ENCODE measurements at regions not wholly inside any gene's neighbourhood (a gene's known extent, or its start where the extent isn't known, plus 50 kb on each side); places are given as distances from the start of the nearest gene placed in this dataset.
"Not testable (repeated sequence)": the region's sequence is repeated elsewhere in the genome, so short reads cannot be mapped to it uniquely, and the experiment has no call there.

DNA sequence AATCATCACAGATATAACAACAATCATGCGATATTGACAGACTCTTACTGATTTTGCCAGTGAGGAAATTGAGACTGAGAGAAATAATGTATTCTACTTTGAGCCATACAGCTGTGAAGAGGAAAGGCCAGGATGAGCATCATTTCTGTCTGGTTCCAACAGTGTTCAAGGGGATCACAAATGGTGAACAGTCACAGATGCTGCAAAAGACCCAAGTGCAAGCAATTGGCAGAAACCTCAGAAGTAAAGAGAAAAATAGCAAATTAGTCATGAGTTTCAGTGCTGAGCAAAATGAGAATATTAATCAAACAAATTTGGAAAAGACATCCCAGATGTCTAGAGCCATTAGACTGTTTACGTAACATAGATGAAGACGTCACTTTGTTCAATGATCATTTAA, 114.1 kb downstream of the RAB38 start:
- H3K9me3 Mint-ChIP-seq = no peaks in the 10 kb centered on the region
- peaks cover 7% of the 10 kb centered on the region for H3K27me3 Mint-ChIP-seq
- CTCF ChIA-PET = no interaction called here
- no peaks in the 10 kb centered on the region for H3K4me1 Mint-ChIP-seq
- H3K36me3 Mint-ChIP-seq (ENCODE audit: low read depth) = no peaks in the 10 kb centered on the region
- no peak overlapping the region for H3K27ac Mint-ChIP-seq
- DNase-seq = no peak
- H3K4me3 Mint-ChIP-seq = no peak overlapping the region
- POLR2A ChIA-PET = no interaction called here

DNA sequence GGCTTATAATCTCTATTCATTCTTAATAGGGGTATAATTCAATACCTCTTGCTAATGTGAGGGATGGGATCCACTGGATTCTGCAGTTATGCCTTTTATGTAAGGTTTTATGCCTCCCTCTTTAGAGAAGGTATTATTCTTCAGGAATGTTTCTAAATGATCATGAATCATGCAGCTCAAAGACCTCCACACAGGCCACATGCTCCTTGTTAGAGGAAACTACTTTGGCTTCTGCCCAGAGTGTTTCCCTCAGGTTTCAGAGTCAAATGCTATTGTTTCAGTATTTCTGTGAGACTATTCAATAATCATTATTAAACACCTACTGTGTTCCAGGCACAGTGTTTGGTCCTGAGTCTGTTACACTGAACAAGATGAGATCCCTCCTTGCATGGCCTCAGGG, 115.9 kb downstream of the RAB38 start:
- no peak for DNase-seq
- no peaks in the 10 kb centered on the region for H3K9me3 Mint-ChIP-seq
- no peak overlapping the region for H3K4me3 Mint-ChIP-seq
- POLR2A ChIA-PET = no interaction called here
- CTCF ChIA-PET = no interaction called here
- H3K36me3 Mint-ChIP-seq (ENCODE audit: low read depth) = no peaks in the 10 kb centered on the region
- no peaks in the 10 kb centered on the region for H3K4me1 Mint-ChIP-seq
- H3K27ac Mint-ChIP-seq = no peak overlapping the region
- peaks cover 7% of the 10 kb centered on the region for H3K27me3 Mint-ChIP-seq

DNA sequence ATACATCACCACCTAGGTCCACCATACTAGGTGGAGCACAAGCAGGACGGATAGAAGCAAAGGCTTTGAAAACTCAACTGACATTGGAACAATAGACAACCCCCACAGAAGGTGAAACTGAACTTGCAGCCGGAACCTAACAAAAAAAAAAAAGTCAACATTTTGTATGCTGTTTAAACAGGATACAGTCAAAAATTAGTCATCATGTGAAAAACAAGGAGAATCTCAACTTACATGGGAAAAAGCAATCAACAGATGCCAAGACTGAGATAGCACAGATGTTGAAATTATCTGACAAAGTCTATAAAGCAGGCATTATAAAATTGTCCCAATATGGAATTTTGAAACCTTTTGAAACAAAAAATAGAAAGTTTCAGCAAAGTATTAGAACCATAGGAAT, 123.8 kb downstream of the RAB38 start:
- H3K4me1 Mint-ChIP-seq = peaks cover 5% of the 10 kb centered on the region
- no peak overlapping the region for H3K4me3 Mint-ChIP-seq
- DNase-seq = no peak
- ChIA-PET POLR2A (no interaction called here), CTCF (no interaction called here)
- H3K27ac Mint-ChIP-seq = no peak overlapping the region
- peaks cover 2% of the 10 kb centered on the region for H3K27me3 Mint-ChIP-seq
- no peaks in the 10 kb centered on the region for H3K36me3 Mint-ChIP-seq (ENCODE audit: low read depth)
- no peaks in the 10 kb centered on the region for H3K9me3 Mint-ChIP-seq

DNA sequence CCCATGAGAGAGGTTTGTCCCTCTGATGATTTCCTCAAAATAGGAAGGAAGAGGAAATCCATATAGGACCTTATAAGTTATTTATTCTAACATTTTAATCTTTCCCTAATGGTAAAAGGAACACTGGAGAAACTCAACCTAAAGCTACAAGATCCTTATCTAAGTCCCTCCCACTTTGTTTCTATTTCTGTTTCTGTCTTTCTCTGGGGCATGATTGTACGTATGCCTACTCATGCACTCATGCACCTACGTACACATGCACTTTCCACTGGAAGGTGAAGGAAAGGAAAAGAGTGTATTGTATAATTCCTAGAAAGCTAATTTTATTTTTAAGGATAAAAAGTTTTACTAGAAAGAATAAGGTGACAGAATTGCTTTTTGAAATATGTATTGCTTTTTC, 125.0 kb downstream of the RAB38 start:
- ChIA-PET POLR2A (no interaction called here), CTCF (interaction anchor here (1.1 kb wide), 1 partner anchor 81 kb away, joined by 3 read pairs; no protein-coding TSS in a partner anchor)
- no peaks in the 10 kb centered on the region for H3K9me3 Mint-ChIP-seq
- H3K36me3 Mint-ChIP-seq (ENCODE audit: low read depth) = no peaks in the 10 kb centered on the region
- H3K4me1 Mint-ChIP-seq = peaks cover 5% of the 10 kb centered on the region
- peaks cover under 1% of the 10 kb centered on the region for H3K27me3 Mint-ChIP-seq
- no peak overlapping the region for H3K27ac Mint-ChIP-seq
- H3K4me3 Mint-ChIP-seq = no peak overlapping the region
- DNase-seq = no peak

DNA sequence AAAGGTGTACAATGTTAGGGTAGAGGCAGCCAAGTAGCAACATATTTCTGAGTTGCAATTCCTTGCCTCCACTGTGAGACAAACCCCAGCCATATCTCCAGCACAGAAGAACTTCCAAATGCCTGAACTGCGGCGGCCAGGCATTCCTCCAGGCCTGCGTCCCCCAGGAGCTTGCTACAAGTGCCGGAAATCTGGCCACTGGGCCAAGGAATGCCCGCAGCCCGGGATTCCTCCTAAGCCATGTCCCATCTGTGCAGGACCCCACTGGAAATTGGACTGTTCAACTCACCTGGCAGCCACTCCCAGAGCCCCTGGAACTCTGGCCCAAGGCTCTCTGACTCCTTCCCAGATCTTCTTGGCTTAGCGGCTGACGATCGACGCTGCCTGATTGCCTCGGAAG, 130.0 kb downstream of the RAB38 start:
- H3K27ac Mint-ChIP-seq; H3K9me3 Mint-ChIP-seq; H3K36me3 Mint-ChIP-seq (ENCODE audit: low read depth); POLR2A ChIA-PET; DNase-seq; CTCF ChIA-PET; H3K27me3 Mint-ChIP-seq; H3K4me1 Mint-ChIP-seq; H3K4me3 Mint-ChIP-seq: not testable (repeated sequence)

DNA sequence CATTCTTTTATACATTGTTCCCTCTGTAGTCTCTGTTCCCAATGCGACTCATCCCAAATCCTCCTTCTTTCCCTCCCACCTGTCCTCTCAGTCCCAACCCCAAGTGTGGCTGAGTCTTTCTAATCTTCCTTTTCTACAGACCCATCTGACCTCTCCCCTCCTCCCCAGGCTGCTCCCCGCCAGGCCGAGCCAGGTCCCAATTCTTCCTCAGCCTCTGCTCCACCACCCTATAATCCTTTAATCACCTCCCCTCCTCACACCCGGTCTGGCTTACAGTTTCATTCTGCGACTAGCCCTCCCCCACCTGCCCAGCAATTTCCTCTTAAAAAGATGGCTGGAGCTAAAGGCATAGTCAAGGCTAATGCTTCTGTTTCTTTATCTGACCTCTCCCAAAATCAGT, 130.6 kb downstream of the RAB38 start:
- H3K4me1 Mint-ChIP-seq; CTCF ChIA-PET; H3K4me3 Mint-ChIP-seq; H3K36me3 Mint-ChIP-seq (ENCODE audit: low read depth); POLR2A ChIA-PET; DNase-seq; H3K27me3 Mint-ChIP-seq; H3K9me3 Mint-ChIP-seq; H3K27ac Mint-ChIP-seq: not testable (repeated sequence)

DNA sequence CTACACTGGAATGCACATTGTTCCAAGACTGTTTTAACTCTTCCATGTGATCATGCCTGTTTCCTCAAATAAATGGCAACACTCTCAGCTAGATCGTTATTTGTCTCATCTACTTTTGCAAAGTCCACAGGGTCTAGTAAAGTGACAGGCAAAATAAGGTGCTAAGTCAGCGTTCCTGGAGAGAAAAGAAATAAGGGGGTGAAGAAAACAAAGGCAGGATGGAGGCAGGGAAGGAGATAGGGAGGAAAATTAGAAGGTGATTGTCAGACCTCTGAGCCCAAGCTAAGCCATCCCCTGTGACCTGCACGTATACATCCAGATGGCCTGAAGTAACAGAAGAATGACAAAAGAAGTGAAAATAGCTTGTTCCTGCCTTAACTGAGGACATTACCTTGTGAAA, 132.1 kb downstream of the RAB38 start:
- DNase-seq = no peak
- CTCF ChIA-PET = no interaction called here
- H3K4me1 Mint-ChIP-seq = no peaks in the 10 kb centered on the region
- peaks cover 7% of the 10 kb centered on the region for H3K27me3 Mint-ChIP-seq
- no peaks in the 10 kb centered on the region for H3K36me3 Mint-ChIP-seq (ENCODE audit: low read depth)
- no peaks in the 10 kb centered on the region for H3K9me3 Mint-ChIP-seq
- POLR2A ChIA-PET = no interaction called here
- H3K4me3 Mint-ChIP-seq = no peak overlapping the region
- H3K27ac Mint-ChIP-seq = no peak overlapping the region

DNA sequence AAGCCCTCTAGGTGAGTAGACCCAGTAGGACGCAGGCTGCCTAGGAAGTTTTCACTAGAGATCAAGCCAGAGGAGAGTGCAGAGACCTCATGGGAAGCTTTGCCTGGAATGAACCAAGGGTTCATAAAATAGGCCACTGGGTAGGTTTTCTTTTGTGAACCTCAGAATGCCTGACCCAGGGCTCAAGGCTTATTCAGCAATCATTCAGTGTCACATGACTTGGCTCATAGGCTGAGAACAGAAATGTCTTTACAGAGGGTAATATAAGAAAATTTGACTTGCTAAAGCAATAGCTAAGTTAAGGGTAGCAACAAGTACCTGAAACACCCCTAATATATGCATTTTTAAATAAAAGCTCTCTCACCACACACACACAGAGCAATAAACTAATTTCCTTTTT, 132.6 kb downstream of the RAB38 start:
- Mint-ChIP-seq H3K27ac (no peak overlapping the region), H3K4me3 (no peak overlapping the region), H3K9me3 (no peaks in the 10 kb centered on the region), H3K36me3 (ENCODE audit: low read depth) (no peaks in the 10 kb centered on the region), H3K4me1 (no peaks in the 10 kb centered on the region), H3K27me3 (peaks cover 7% of the 10 kb centered on the region)
- ChIA-PET CTCF (no interaction called here), POLR2A (no interaction called here)
- DNase-seq = no peak

DNA sequence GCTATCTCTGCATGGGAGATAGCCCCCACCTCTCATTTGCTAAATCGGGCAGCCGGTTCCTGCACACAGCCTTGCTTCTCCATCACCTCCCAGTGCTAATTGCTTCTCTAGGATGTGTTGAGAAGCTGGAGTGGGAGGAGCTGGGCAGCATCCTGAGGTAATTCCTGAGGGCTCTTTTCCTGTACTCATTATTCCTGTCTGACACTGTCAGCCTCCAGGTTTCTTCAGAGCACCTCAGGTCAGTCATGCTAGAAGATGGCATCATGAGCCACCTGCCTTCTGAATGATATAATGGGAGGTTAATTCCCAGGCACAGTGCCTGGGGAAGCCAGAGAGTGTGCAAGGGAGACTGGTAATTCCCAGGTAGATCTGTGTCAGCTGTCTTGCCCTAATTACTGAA, 133.0 kb downstream of the RAB38 start:
- no peaks in the 10 kb centered on the region for H3K36me3 Mint-ChIP-seq (ENCODE audit: low read depth)
- no peak for DNase-seq
- H3K4me1 Mint-ChIP-seq = no peaks in the 10 kb centered on the region
- no peak overlapping the region for H3K27ac Mint-ChIP-seq
- no peak overlapping the region for H3K4me3 Mint-ChIP-seq
- H3K9me3 Mint-ChIP-seq = no peaks in the 10 kb centered on the region
- CTCF ChIA-PET = no interaction called here
- peaks cover 7% of the 10 kb centered on the region for H3K27me3 Mint-ChIP-seq
- POLR2A ChIA-PET = no interaction called here

DNA sequence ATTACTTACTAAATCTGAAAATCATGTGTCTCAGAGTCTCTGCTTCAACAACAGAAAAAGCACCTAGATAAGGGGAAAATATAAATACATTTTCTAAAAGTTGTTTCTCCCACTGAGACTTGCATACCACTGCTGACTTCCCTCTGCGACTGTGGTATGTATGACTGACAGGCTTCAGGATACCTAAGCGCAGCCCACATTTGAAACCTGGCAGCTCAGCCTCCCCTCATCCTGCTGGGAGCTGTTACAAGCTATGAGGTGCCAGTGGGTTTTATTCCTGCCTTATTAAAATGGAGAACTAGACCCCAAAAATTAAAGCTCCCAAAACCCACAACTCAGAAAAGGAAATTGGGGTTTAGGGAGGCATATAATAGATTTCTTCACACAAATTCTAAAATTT, 133.6 kb downstream of the RAB38 start:
- ChIA-PET POLR2A (no interaction called here), CTCF (no interaction called here)
- no peaks in the 10 kb centered on the region for H3K36me3 Mint-ChIP-seq (ENCODE audit: low read depth)
- H3K4me1 Mint-ChIP-seq = no peaks in the 10 kb centered on the region
- peaks cover 7% of the 10 kb centered on the region for H3K27me3 Mint-ChIP-seq
- no peak overlapping the region for H3K27ac Mint-ChIP-seq
- H3K4me3 Mint-ChIP-seq = no peak overlapping the region
- no peak for DNase-seq
- no peaks in the 10 kb centered on the region for H3K9me3 Mint-ChIP-seq

DNA sequence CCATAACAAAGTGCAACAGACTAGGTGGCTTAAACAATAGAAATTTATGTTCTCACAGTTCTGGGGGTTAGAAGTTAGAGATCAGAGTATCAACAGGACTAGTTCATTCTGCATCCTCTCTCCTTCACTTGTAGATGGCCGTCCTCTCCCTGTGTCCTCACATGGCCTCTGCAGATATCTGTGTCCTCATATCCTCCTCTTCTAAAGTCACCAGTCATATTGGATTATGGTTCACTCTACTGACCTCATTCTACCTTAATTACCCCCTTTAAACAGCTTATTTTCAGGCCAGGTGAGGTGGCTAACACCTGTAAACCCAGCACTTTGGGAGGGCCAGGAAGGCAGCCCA, 135.1 kb downstream of the RAB38 start:
- ChIA-PET CTCF (no interaction called here), POLR2A (no interaction called here)
- DNase-seq = no peak
- Mint-ChIP-seq H3K9me3 (no peaks in the 10 kb centered on the region), H3K27me3 (peaks cover 11% of the 10 kb centered on the region), H3K4me1 (no peaks in the 10 kb centered on the region), H3K4me3 (no peak overlapping the region), H3K27ac (no peak overlapping the region), H3K36me3 (ENCODE audit: low read depth) (no peaks in the 10 kb centered on the region)

DNA sequence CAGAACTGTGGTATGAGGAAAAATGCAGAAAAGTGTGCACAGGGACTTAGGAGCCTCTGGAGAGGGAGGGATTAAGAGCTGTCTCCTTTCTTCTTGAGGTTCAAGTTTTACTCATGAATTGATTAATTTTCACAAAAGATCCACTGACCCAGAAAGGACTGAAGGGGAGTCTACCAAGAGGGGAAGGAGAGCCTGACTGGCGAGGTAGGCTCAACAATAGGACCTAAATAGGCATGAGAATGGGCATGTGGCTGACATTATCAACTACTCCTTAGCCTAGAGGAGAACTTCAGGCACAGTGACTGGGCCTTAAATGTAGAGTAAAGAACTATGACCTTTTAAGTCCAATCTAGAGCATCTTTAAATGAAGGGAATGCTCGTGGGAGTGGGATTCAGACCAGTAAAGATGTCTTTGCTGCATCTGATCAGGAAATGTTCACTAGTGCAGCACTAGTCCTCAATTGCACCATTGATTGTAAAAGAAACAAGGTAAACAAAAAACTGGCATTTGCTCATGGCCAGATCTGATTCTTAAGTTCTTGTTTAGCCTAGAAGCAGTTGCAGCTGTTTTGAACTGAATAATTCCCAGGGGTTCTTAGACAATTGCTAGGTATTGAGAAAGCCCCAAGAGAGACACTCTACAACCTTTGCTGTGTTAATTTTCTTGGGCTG, 135.6 kb downstream of the RAB38 start:
- no peaks in the 10 kb centered on the region for H3K9me3 Mint-ChIP-seq
- no peak overlapping the region for H3K4me3 Mint-ChIP-seq
- no peak overlapping the region for H3K27ac Mint-ChIP-seq

DNA sequence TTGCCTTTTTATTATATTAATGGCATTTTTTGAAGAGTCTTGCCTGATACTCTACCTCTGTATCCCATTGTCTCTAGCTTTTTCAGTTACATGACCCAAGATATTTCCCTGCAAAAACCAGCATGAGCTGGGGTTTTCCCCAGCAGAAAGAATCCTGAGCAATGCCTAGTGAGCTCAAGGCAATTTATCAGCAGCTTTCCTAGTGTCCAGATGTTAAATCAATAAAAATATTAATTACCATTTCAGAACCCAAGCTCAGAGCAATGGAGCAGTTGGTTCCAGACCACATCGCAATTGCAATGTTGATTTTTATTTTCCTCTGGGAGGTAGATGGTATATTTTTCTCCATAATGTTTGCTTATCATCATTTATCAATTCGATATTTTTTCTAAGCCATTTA, 137.2 kb downstream of the RAB38 start:
- no peak for DNase-seq
- Mint-ChIP-seq H3K36me3 (ENCODE audit: low read depth) (no peaks in the 10 kb centered on the region), H3K4me3 (no peak overlapping the region), H3K27ac (no peak overlapping the region), H3K9me3 (no peaks in the 10 kb centered on the region), H3K4me1 (no peaks in the 10 kb centered on the region), H3K27me3 (peaks cover 11% of the 10 kb centered on the region)
- CTCF ChIA-PET = no interaction called here
- POLR2A ChIA-PET = no interaction called here

More for the DNA sequence above, 135.6 kb downstream of the RAB38 start:
- Mint-ChIP-seq H3K36me3 (ENCODE audit: low read depth) (no peaks in the 10 kb centered on the region), H3K4me1 (no peaks in the 10 kb centered on the region), H3K27me3 (peaks cover 11% of the 10 kb centered on the region)
- DNase-seq = no peak
- POLR2A ChIA-PET = no interaction called here
- CTCF ChIA-PET = interaction anchor here (0.6 kb wide), 1 partner anchor 137 kb away, joined by 3 read pairs; no protein-coding TSS in a partner anchor

DNA sequence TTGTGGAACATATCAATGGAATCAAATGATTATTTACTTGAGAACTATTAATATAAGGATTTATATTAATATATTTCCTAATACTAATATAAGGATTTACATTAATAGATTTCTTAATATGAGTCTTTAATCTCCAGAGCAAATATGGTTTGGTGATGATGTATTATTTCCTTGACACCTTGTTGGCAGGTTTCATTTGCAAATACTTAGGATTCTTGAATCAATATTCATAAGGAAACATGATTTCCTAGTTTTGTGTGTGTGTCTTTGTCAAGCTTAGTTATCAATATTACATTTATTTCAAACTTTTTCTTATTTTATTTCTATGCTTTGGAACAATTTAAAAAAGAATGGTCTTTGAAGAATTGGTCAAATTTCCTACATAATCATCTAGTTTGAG, 138.5 kb downstream of the RAB38 start:
- H3K4me1 Mint-ChIP-seq = no peaks in the 10 kb centered on the region
- no peak overlapping the region for H3K4me3 Mint-ChIP-seq
- no peak for DNase-seq
- H3K9me3 Mint-ChIP-seq = no peaks in the 10 kb centered on the region
- ChIA-PET POLR2A (no interaction called here), CTCF (no interaction called here)
- no peak overlapping the region for H3K27ac Mint-ChIP-seq
- H3K27me3 Mint-ChIP-seq = peaks cover 8% of the 10 kb centered on the region
- no peaks in the 10 kb centered on the region for H3K36me3 Mint-ChIP-seq (ENCODE audit: low read depth)

DNA sequence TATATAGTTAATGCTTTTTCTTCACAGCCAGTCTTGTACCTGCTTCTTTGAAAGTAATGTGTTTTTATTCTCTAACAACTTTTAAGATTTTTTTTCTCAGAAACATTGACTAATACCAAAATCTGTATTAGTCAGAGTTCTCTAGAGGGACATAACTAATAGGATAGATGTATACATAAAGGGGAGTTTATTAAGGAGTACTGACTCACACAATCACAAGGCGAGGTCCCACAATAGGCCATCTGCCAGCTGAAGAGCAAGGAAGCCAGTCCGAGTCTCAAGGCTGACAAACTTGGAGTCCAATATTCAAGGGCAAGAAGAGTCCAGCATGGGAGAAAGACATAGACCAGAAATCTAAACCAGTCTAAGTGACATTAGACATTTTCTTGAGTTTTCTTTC, 140.0 kb downstream of the RAB38 start:
- Mint-ChIP-seq H3K27me3 (peaks cover 6% of the 10 kb centered on the region), H3K27ac (no peak overlapping the region), H3K4me3 (no peak overlapping the region), H3K9me3 (no peaks in the 10 kb centered on the region), H3K4me1 (no peaks in the 10 kb centered on the region), H3K36me3 (ENCODE audit: low read depth) (no peaks in the 10 kb centered on the region)
- POLR2A ChIA-PET = no interaction called here
- CTCF ChIA-PET = no interaction called here
- DNase-seq = no peak

Measured in activated CD4-positive, alpha-beta T cell treated with anti-CD3 and anti-CD28 coated beads, Interleukin-2, amount 10 ng/mL, durations not matched to agents 7 days and 5 days (primary cell).